H1 (cell line): ENCODE measurements at regions not wholly inside any gene's neighbourhood (a gene's known extent, or its start where the extent isn't known, plus 50 kb on each side); places are given as distances from the start of the nearest gene placed in this dataset.

Experiments
- CTCF ChIA-PET: fragments of 300-600 bp; sonication (Branson Sonifier 250); formaldehyde crosslinking; loops from one replicate; lab custom pipeline; 2021; ENCODE audit not compliant: partially characterized antibody; lab: Charles Lee
- POLR2A ChIA-PET: fragments of 300-600 bp; sonication (Branson Sonifier 250); formaldehyde crosslinking; loops from one replicate; lab custom pipeline; 2021; ENCODE audit warnings: inconsistent platforms; ENCODE audit not compliant: partially characterized antibody; lab: Charles Lee
- DNase-seq, 2 experiments: peaks; one replicate each; pipeline versions ENCODE4 v3.0.0 to v3.0.0-alpha.2; 2010 to 2022; ENCODE audit warnings: low spot score in 2 of 2, low read depth in 1 of 2, mixed read lengths in 1 of 2
- FAIRE-seq: peaks from 2 replicates; lab custom pipeline; 2011; peaks lifted over from hg19 to GRCh38; lab: Jason Lieb, UNC
- H2AFZ ChIP-seq: 2 replicates; pipeline ENCODE4 v1.8.1; 2012; ENCODE audit warnings: low read length, inconsistent platforms
- H2AK5ac ChIP-seq: 2 replicates; pipeline ENCODE4 v1.6.1; 2013; ENCODE audit warnings: low read depth, low read length
- H2BK120ac ChIP-seq: replicated peaks from 2 replicates; pipeline ENCODE3; 2013; ENCODE audit warnings: low read depth, low read length, inconsistent platforms
- H2BK12ac ChIP-seq: 2 replicates; pipeline ENCODE4 v1.6.1; 2013; ENCODE audit warnings: low read depth, low read length
- H2BK15ac ChIP-seq: 2 replicates; pipeline ENCODE4 v1.6.1; 2013; ENCODE audit warnings: low read length
- H2BK20ac ChIP-seq: 2 replicates; pipeline ENCODE4 v1.6.1; 2013; ENCODE audit warnings: low read length
- H2BK5ac ChIP-seq: 2 replicates; pipeline ENCODE4 v1.6.1; 2013; ENCODE audit warnings: low read depth, low read length
- H3K14ac ChIP-seq: 2 replicates; pipeline ENCODE4 v1.6.1; 2013; ENCODE audit warnings: inconsistent platforms; ENCODE audit not compliant: insufficient read length
- H3K18ac ChIP-seq: 2 replicates; pipeline ENCODE4 v1.6.1; 2013; ENCODE audit warnings: low read length; ENCODE audit errors: extremely low read depth
- H3K23ac ChIP-seq: 2 replicates; pipeline ENCODE4 v1.6.1; 2013; ENCODE audit warnings: inconsistent platforms; ENCODE audit not compliant: insufficient read length
- H3K23me2 ChIP-seq: 2 replicates; pipeline ENCODE4 v1.6.1; 2013; ENCODE audit warnings: low read depth, low read length
- H3K27ac ChIP-seq: 2 replicates; pipeline ENCODE4 v1.6.1; 2011; ENCODE audit warnings: low read depth, low read length, inconsistent platforms
- H3K27me3 ChIP-seq, 4 experiments: replicated peaks in 1 of 4; 1 replicate in 1 of 4; 2 replicates in 3 of 4; pipeline versions ENCODE4 v1.6.1 to v1.8.1; 2011 to 2013; ENCODE audit warnings: low read length in 3 of 4, mild to moderate bottlenecking in 3 of 4, inconsistent platforms in 2 of 4, mixed read lengths in 2 of 4, moderate library complexity in 1 of 4; ENCODE audit not compliant: control insufficient read depth in 3 of 4, insufficient read depth in 3 of 4; ENCODE audit errors: extremely low read depth in 1 of 4
- H3K36me3 ChIP-seq, 4 experiments: 2 replicates each; pipeline versions ENCODE4 v1.6.1 to v1.8.1; 2011 to 2013; ENCODE audit warnings: mild to moderate bottlenecking in 4 of 4, low read length in 3 of 4, moderate library complexity in 2 of 4, control low read depth in 1 of 4, inconsistent platforms in 1 of 4; ENCODE audit not compliant: insufficient read depth in 4 of 4, control insufficient read depth in 2 of 4
- H3K4ac ChIP-seq: replicated peaks from 2 replicates; pipeline ENCODE3; 2013; ENCODE audit warnings: low read length, low read depth, mixed read lengths, inconsistent platforms; ENCODE audit not compliant: insufficient read length
- H3K4me1 ChIP-seq, 4 experiments: replicated peaks in 1 of 4; 1 replicate in 1 of 4; 2 replicates in 3 of 4; pipeline versions ENCODE4 v1.6.1 to v1.8.1; 2011 to 2013; ENCODE audit warnings: low read length in 3 of 4, inconsistent platforms in 2 of 4, mixed read lengths in 1 of 4; ENCODE audit not compliant: insufficient read depth in 4 of 4, control insufficient read depth in 3 of 4
- H3K4me2 ChIP-seq, 2 experiments: 2 replicates each; pipeline versions ENCODE4 v1.6.1 to v1.8.1; 2011 to 2013; ENCODE audit warnings: low read depth in 2 of 2, low read length in 2 of 2, control low read depth in 1 of 2, inconsistent platforms in 1 of 2, mild to moderate bottlenecking in 1 of 2; ENCODE audit not compliant: insufficient read depth in 1 of 2
- H3K4me3 ChIP-seq, 4 experiments: fragments of 200-600, 300-600 bp in 1 of 4; sonication (generic), shearing (Covaris generic), sonication (Bioruptor Twin) in 1 of 4; 2 replicates each; pipeline versions ENCODE4 v1.5.1 to v1.8.1; 2011 to 2016; ENCODE audit warnings: low read length in 4 of 4, low read depth in 3 of 4, control low read depth in 2 of 4, inconsistent platforms in 2 of 4, mild to moderate bottlenecking in 2 of 4, mixed read lengths in 1 of 4, moderate library complexity in 1 of 4; ENCODE audit not compliant: insufficient read depth in 2 of 4; ENCODE audit errors: extremely low read depth in 1 of 4
- H3K56ac ChIP-seq: replicated peaks from 2 replicates; pipeline ENCODE3; 2013; ENCODE audit warnings: low read depth, mild to moderate bottlenecking, mixed read lengths, low read length, inconsistent platforms; ENCODE audit not compliant: insufficient read length
- H3K79me1 ChIP-seq: 2 replicates; pipeline ENCODE4 v1.6.1; 2013; ENCODE audit warnings: low read depth, low read length, control low read depth
- H3K79me2 ChIP-seq, 2 experiments: 2 replicates each; pipeline versions ENCODE4 v1.6.1 to v1.8.1; 2012 to 2013; ENCODE audit warnings: low read length in 2 of 2, mild to moderate bottlenecking in 2 of 2, inconsistent platforms in 1 of 2; ENCODE audit not compliant: insufficient read depth in 2 of 2, control insufficient read depth in 1 of 2
- H3K9ac ChIP-seq, 4 experiments: replicated peaks in 1 of 4; 1 replicate in 1 of 4; 2 replicates in 3 of 4; pipeline versions ENCODE4 v1.6.1 to v1.8.1; 2011 to 2013; ENCODE audit warnings: low read depth in 3 of 4, low read length in 3 of 4, control low read depth in 2 of 4, mild to moderate bottlenecking in 2 of 4, moderate library complexity in 2 of 4, inconsistent platforms in 1 of 4; ENCODE audit errors: extremely low read depth in 1 of 4
- H3K9me3 ChIP-seq, 2 experiments: 2 replicates each; pipeline versions ENCODE4 v1.6.1 to v1.8.1; 2012 to 2013; ENCODE audit warnings: mild to moderate bottlenecking in 2 of 2, moderate library complexity in 2 of 2, control low read depth in 1 of 2, inconsistent platforms in 1 of 2, low read depth in 1 of 2, low read length in 1 of 2, mixed read lengths in 1 of 2; ENCODE audit not compliant: insufficient read depth in 2 of 2
- H4K20me1 ChIP-seq, 2 experiments: replicated peaks in 1 of 2; 2 replicates each; pipeline versions ENCODE3 to v1.8.1; 2011 to 2013; ENCODE audit warnings: inconsistent platforms in 2 of 2, low read length in 2 of 2, mild to moderate bottlenecking in 1 of 2; ENCODE audit not compliant: insufficient read depth in 2 of 2, control insufficient read depth in 1 of 2
- H4K5ac ChIP-seq: 2 replicates; pipeline ENCODE4 v1.6.1; 2013; ENCODE audit warnings: low read length, low read depth, mixed read lengths, inconsistent platforms; ENCODE audit not compliant: insufficient read length
- H4K8ac ChIP-seq: 2 replicates; pipeline ENCODE4 v1.8.0; 2013; ENCODE audit warnings: mild to moderate bottlenecking, moderate library complexity, low read length, inconsistent platforms; ENCODE audit not compliant: insufficient read depth; ENCODE audit errors: extremely low read depth
- H4K91ac ChIP-seq: replicated peaks from 2 replicates; pipeline ENCODE3; 2013; ENCODE audit warnings: low read length, mixed read lengths, inconsistent platforms; ENCODE audit not compliant: insufficient read length
- RAD21 ChIP-seq, 2 experiments: IDR thresholded peaks in 1 of 2; conservative IDR thresholded peaks in 1 of 2; 2 replicates each; pipeline ENCODE4 v1.6.1; 2011; ENCODE audit warnings: low read depth in 2 of 2, low read length in 2 of 2, improper control_type of control experiment in 1 of 2, inconsistent platforms in 1 of 2, mild to moderate bottlenecking in 1 of 2, moderate library complexity in 1 of 2
- SIN3A ChIP-seq, 2 experiments: IDR thresholded peaks in 1 of 2; conservative IDR thresholded peaks in 1 of 2; 2 replicates each; pipeline ENCODE4 v1.6.1; 2011 to 2012; ENCODE audit warnings: low read length in 2 of 2, improper control_type of control experiment in 1 of 2, low read depth in 1 of 2, mild to moderate bottlenecking in 1 of 2
- TCF12 ChIP-seq: IDR thresholded peaks from 2 replicates; pipeline ENCODE4 v1.6.1; 2011; ENCODE audit warnings: low read depth, mild to moderate bottlenecking, low read length

GRCh38 chr6:82458147-82458546 lies 94.5 kb downstream of the TPBG start:
- POLR2A ChIA-PET, result no interaction called here
- no peak for TF ChIP-seq SIN3A (conservative IDR thresholded peaks at IDR 0.05 in 1 of 2, IDR thresholded peaks at IDR 0.05 in 1 of 2; ENCODE audit: low read depth in 1 of 2, low read length in 2 of 2)
- TF ChIP-seq RAD21 (IDR thresholded peaks at IDR 0.05 in 1 of 2, conservative IDR thresholded peaks at IDR 0.05 in 1 of 2; ENCODE audit: low read depth in 2 of 2, low read length in 2 of 2), result no peak
- no peak for TF ChIP-seq TCF12

More at GRCh38 chr6:82458147-82458546, 94.5 kb downstream of the TPBG start:
- Histone ChIP-seq H3K9ac (no peak overlapping the region), H4K91ac (no peak overlapping the region), H3K4me1 (no peaks in the 10 kb centered on the region), H3K56ac (no peak overlapping the region), H3K4me3 (no peak overlapping the region), H2BK20ac (no peak overlapping the region), H3K79me1 (no peaks in the 10 kb centered on the region), H3K14ac (no peak overlapping the region), H3K27me3 (no peaks in the 10 kb centered on the region), H3K23me2 (no peaks in the 10 kb centered on the region), H2BK15ac (no peak overlapping the region), H3K27ac (no peak overlapping the region), H3K9me3 (peaks cover 0 to 9% of the 10 kb centered on the region in 2 experiments; a peak in 2 of 4 replicates), H4K20me1 (no peaks in the 10 kb centered on the region), H3K36me3 (no peaks in the 10 kb centered on the region), H4K8ac (no peak overlapping the region), H4K5ac (no peak overlapping the region), H3K4ac (no peak overlapping the region), H2BK120ac (no peak overlapping the region), H3K18ac (no peak overlapping the region), H2AK5ac (no peak overlapping the region), H3K4me2 (no peak overlapping the region), H3K79me2 (no peaks in the 10 kb centered on the region), H2BK5ac (no peak overlapping the region), H3K23ac (no peak overlapping the region), H2AFZ (no peak overlapping the region), H2BK12ac (no peak overlapping the region)
- FAIRE-seq (no peak), DNase-seq (no peak)
- CTCF ChIA-PET, result no interaction called here
